Suppressor macrophage (primary cell): ENCODE measurements at regions not wholly inside any gene's neighbourhood (a gene's known extent, or its start where the extent isn't known, plus 50 kb on each side); places are given as distances from the start of the nearest gene placed in this dataset.
"Not testable (repeated sequence)": the region's sequence is repeated elsewhere in the genome, so short reads cannot be mapped to it uniquely, and the experiment has no call there.

Experiments
- DNase-seq, 4 experiments: peaks; one replicate each; pipeline ENCODE4 v3.0.0-alpha.2; 2020 to 2022

GRCh38 chr6:130494729-130495128 lies 128.9 kb downstream of the TMEM200A start:
- no peak for DNase-seq

GRCh38 chr6:130500693-130501092 lies 134.9 kb downstream of the TMEM200A start:
- DNase-seq, result peak in 1 of 4 experiments; percentile 2

- peak in 3 of 4 experiments; percentile 7 to 30 (median 12) for DNase-seq
Measured at GRCh38 chr6:130503146-130503545, 137.3 kb downstream of the TMEM200A start.

GRCh38 chr6:130505808-130506598 lies 140.2 kb downstream of the TMEM200A start:
- no peak for DNase-seq

GRCh38 chr6:130507005-130507665 lies 141.3 kb downstream of the TMEM200A start:
- not testable (repeated sequence) for DNase-seq

- DNase-seq, result no peak
Measured at GRCh38 chr6:130507666-130508028, 141.8 kb downstream of the TMEM200A start.

- peak in 1 of 4 experiments; percentile 2 for DNase-seq
Measured at GRCh38 chr6:130513770-130514169, 148.0 kb downstream of the TMEM200A start.

- DNase-seq, result peak in 3 of 4 experiments; percentile 7 to 10 (median 10)
Measured at GRCh38 chr6:130514712-130515111, 148.9 kb downstream of the TMEM200A start.

GRCh38 chr6:130515306-130515705 lies 149.5 kb downstream of the TMEM200A start:
- peak in 1 of 4 experiments; percentile 2 for DNase-seq

- no peak for DNase-seq
Measured at GRCh38 chr6:130516604-130517003, 150.8 kb downstream of the TMEM200A start.

GRCh38 chr6:130517444-130517931 lies 151.7 kb downstream of the TMEM200A start:
- no peak for DNase-seq

- no peak for DNase-seq
Measured at GRCh38 chr6:130518588-130518987, 152.8 kb downstream of the TMEM200A start.

- no peak for DNase-seq
Measured at GRCh38 chr6:130520221-130520620, 154.4 kb downstream of the TMEM200A start.

GRCh38 chr6:130520801-130521200 lies 155.0 kb downstream of the TMEM200A start:
- DNase-seq, result no peak

- DNase-seq, result no peak
Measured at GRCh38 chr6:130524552-130524951, 158.7 kb downstream of the TMEM200A start.

GRCh38 chr6:130525408-130525807 lies 159.6 kb downstream of the TMEM200A start:
- peak in 2 of 4 experiments; percentile 24 to 28 for DNase-seq

- no peak for DNase-seq
Measured at GRCh38 chr6:130526466-130526865, 160.6 kb downstream of the TMEM200A start.

GRCh38 chr6:130527173-130527572 lies 161.4 kb downstream of the TMEM200A start:
- DNase-seq, result no peak

GRCh38 chr6:130529569-130530149 lies 163.8 kb downstream of the TMEM200A start:
- DNase-seq, result no peak

GRCh38 chr6:130534627-130535026 lies 168.8 kb downstream of the TMEM200A start:
- no peak for DNase-seq

- no peak for DNase-seq
Measured at GRCh38 chr6:130535242-130535641, 169.4 kb downstream of the TMEM200A start.

- no peak for DNase-seq
Measured at GRCh38 chr6:130537447-130537846, 171.6 kb downstream of the TMEM200A start.

- no peak for DNase-seq
Measured at GRCh38 chr6:130547723-130548122, 181.9 kb downstream of the TMEM200A start.
